ENCODE measurements at regions not wholly inside any gene's neighbourhood (a gene's known extent, or its start where the extent isn't known, plus 50 kb on each side); places are given as distances from the start of the nearest gene placed in this dataset.

DNA sequence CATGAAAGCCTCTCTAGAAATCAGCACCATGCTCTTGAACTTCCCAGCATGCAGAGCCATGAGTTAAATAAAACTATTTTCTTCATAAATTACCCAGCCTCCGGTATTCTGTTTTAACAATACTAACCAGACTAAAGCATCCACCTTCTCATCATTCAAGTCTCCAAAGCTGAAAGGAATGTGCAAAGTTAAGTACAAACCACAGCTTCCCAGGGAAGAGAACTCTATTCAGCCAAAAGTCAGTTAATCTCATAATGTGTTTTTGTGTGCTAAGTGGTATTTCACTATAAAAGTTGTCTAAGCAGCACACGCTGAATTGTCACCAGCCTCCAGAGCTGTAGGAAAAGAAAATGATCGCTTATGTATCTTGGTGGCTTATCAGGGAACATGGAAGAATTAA, 135.5 kb upstream of the KCNH8 start:
- Histone ChIP-seq H2AK5ac (ENCODE audit: insufficient read length, low read length) (no peak overlapping the region), H2BK15ac (ENCODE audit: low read depth, low read length) (no peak overlapping the region), H3K4ac (ENCODE audit: low read depth, low read length) (no peak overlapping the region), H4K5ac (ENCODE audit: insufficient read length, low read depth, low read length) (no peak overlapping the region), H2BK5ac (ENCODE audit: insufficient read length, low read length) (no peak overlapping the region), H3K56ac (ENCODE audit: insufficient read length, low read depth, low read length) (no peak overlapping the region), H3K27ac (ENCODE audit: insufficient read length, low read depth, low read length) (no peak overlapping the region), H3K9me3 (ENCODE audit: control insufficient read depth, low read depth, low read length) (no peaks in the 10 kb centered on the region), H3K23ac (ENCODE audit: insufficient read length, low read depth, low read length) (no peak overlapping the region), H4K20me1 (ENCODE audit: control insufficient read depth, insufficient read depth, insufficient read length) (no peaks in the 10 kb centered on the region), H3T11ph (ENCODE audit: low read length) (no peak overlapping the region), H3K23me2 (ENCODE audit: insufficient read length, low read depth, low read length, poor library complexity, severe bottlenecking) (no peaks in the 10 kb centered on the region), H3K79me2 (ENCODE audit: insufficient read depth, low read length) (no peaks in the 10 kb centered on the region), H2BK12ac (ENCODE audit: insufficient read length, low read depth, low read length) (no peak overlapping the region), H2BK120ac (ENCODE audit: low read depth, low read length, poor library complexity, severe bottlenecking) (no peak overlapping the region), H3K9ac (ENCODE audit: extremely low read depth, insufficient read length, low read length) (no peak overlapping the region), H3K27me3 (ENCODE audit: insufficient read depth, low read length) (no peaks in the 10 kb centered on the region), H3K14ac (ENCODE audit: insufficient read depth, low read length) (no peak overlapping the region), H3K18ac (ENCODE audit: insufficient read length, low read depth, low read length) (no peak overlapping the region), H3K79me1 (ENCODE audit: insufficient read depth, low read depth, low read length, poor library complexity, severe bottlenecking) (no peaks in the 10 kb centered on the region), H4K91ac (ENCODE audit: insufficient read length, low read depth, low read length) (no peak overlapping the region), H3K4me2 (ENCODE audit: insufficient read depth, insufficient read length, low read length) (no peak overlapping the region), H2BK20ac (ENCODE audit: low read depth, low read length, poor library complexity, severe bottlenecking) (no peak overlapping the region), H2AFZ (ENCODE audit: low read length) (no peak overlapping the region), H4K8ac (replicated peaks; ENCODE audit: insufficient read length, low read depth, low read length) (no peak overlapping the region), H3K4me1 (ENCODE audit: insufficient read depth, low read length) (peaks cover 3% of the 10 kb centered on the region; the same call in 1 of the 2 replicates)
- Mint-ChIP-seq H3K27me3 (ENCODE audit: low read depth) (no peaks in the 10 kb centered on the region), H3K9me3 (no peaks in the 10 kb centered on the region), H3K36me3 (ENCODE audit: insufficient read depth in 1 of 3, low read depth in 3 of 3) (no peaks in the 10 kb centered on the region), H3K4me3 (no peak overlapping the region), H3K4me1 (peaks cover 11 to 14% of the 10 kb centered on the region in 2 experiments), H3K27ac (no peak overlapping the region)
- TF ChIP-seq, protein P1, sequence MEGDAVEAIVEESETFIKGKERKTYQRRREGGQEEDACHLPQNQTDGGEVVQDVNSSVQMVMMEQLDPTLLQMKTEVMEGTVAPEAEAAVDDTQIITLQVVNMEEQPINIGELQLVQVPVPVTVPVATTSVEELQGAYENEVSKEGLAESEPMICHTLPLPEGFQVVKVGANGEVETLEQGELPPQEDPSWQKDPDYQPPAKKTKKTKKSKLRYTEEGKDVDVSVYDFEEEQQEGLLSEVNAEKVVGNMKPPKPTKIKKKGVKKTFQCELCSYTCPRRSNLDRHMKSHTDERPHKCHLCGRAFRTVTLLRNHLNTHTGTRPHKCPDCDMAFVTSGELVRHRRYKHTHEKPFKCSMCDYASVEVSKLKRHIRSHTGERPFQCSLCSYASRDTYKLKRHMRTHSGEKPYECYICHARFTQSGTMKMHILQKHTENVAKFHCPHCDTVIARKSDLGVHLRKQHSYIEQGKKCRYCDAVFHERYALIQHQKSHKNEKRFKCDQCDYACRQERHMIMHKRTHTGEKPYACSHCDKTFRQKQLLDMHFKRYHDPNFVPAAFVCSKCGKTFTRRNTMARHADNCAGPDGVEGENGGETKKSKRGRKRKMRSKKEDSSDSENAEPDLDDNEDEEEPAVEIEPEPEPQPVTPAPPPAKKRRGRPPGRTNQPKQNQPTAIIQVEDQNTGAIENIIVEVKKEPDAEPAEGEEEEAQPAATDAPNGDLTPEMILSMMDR (conservative IDR thresholded peaks at IDR 0.05): no peak
- WGBS (ENCODE audit: extremely low coverage, insufficient read length, low lambda C conversion rate): no CpG with 5 or more reads among the region's 3 CpGs
- DNase-seq: no peak
